ENCODE measurements at regions not wholly inside any gene's neighbourhood (a gene's known extent, or its start where the extent isn't known, plus 50 kb on each side); places are given as distances from the start of the nearest gene placed in this dataset.

DNA sequence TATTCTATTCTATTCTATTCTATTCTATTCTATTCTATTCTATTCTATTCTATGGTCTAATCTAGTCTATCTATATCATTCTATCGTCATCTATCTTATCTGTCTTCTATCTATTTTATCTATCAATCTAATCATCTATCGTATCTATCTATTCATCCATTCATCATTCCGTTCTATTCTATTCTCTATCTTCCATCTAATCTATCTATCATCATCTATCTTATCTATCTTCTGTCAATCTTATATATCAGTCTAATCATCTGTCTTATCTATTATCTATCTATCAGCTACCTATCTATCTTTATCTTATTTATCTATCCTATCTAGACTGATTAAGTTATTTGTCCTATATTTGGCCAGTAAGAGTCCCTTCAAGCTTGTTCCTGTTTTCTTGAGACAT, 831.5 kb upstream of the TMEM132C start:
- no peak for DNase-seq (ENCODE audit: low read depth in 2 of 2)

DNA sequence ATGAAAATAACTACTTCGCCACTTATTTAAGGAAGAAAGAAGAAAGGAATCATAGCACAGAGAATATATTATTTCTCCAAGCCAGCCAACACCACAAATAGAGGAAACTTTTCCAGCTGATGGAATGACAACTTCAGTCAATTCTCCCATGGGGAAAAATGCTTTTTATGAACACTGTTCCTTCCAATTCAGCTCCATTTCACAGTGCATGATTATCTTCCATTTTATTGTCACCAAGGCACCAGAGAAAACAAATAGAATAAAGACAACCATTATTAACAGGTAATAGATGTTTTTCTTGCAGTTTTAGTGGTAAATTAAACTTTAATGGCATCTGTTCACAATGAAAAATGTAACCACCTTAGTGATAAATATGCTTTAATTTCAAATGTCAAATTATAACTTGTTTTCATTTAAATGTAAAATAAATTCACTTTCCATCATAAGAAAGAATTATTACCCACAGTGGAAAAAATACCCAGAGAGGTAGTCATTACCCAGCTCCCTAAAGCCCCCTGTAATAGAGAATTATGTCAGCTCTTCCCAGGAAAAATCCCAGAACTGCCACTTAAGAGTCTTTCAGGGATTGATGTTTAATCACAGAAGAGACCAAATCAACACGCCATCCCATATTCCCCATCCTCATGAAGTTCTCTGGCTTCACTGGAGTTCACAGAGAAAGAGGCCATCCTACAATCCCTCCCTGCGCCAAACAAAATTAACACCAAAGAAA, 828.3 kb upstream of the TMEM132C start:
- no peak for DNase-seq (ENCODE audit: low read depth in 2 of 2)

DNA sequence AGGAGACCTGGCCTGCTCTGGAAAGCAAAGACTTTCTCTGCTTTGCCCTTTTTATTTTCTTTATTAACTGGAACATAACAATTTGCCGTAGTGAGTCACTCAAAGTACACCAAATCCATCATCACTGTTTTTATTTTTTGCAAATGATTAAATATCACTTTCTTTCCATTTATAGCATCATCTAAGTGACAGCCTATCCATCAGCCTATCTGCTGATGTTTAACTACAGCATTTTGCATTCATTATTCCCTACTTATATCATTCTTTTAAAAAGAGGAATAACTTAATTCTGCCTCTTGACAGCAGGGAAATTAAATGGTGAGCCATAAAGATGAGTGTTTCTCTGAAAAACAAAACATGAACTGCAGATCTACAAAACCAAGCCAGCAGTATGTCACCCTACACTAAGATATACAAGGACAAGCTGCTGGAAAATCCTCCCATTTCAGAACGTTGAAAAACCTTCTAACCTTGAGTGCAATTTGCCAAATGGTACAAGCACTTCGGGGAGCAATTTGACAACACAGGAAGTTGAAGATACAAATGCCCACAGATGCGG, 821.3 kb upstream of the TMEM132C start:
- DNase-seq (ENCODE audit: low read depth in 2 of 2) = no peak

DNA sequence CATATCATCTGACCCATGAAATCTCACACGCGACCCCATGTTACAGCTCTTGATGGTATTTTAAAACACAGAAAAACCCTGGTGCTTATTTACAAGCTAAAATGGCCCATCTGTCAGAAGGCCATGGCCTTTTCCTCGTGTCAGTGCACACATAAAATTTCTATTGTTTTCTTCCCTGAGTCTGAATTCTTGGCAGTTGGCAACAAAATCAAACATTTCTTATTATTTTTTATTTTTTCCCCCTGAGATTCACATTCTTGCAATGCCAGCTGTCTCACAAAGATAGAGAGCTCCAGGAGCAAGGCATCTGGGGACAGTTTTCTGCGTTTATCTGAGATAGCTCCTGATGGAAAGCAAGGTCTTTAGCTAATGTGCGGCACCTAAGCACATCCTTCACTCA, 818.1 kb upstream of the TMEM132C start:
- DNase-seq (ENCODE audit: low read depth in 2 of 2) = no peak

DNA sequence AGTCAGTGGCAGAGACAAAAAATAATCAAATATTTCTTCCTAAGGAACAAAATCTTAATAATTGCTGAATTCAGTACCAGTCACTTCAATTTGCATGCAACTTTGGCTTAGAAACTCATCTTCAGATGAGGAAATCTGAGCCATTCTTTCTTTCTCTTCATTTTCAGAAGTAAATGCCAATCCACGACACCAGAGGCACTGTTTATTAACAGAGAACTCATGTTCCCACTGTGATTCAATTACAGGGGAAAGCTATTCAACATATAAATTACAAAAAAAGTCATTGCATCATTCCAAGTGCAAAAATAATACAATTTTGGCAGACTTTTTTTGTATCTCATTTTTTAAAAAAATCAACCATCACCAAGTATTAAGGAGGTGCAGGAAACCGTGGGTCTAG, 816.1 kb upstream of the TMEM132C start:
- DNase-seq (ENCODE audit: low read depth in 2 of 2) = no peak

DNA sequence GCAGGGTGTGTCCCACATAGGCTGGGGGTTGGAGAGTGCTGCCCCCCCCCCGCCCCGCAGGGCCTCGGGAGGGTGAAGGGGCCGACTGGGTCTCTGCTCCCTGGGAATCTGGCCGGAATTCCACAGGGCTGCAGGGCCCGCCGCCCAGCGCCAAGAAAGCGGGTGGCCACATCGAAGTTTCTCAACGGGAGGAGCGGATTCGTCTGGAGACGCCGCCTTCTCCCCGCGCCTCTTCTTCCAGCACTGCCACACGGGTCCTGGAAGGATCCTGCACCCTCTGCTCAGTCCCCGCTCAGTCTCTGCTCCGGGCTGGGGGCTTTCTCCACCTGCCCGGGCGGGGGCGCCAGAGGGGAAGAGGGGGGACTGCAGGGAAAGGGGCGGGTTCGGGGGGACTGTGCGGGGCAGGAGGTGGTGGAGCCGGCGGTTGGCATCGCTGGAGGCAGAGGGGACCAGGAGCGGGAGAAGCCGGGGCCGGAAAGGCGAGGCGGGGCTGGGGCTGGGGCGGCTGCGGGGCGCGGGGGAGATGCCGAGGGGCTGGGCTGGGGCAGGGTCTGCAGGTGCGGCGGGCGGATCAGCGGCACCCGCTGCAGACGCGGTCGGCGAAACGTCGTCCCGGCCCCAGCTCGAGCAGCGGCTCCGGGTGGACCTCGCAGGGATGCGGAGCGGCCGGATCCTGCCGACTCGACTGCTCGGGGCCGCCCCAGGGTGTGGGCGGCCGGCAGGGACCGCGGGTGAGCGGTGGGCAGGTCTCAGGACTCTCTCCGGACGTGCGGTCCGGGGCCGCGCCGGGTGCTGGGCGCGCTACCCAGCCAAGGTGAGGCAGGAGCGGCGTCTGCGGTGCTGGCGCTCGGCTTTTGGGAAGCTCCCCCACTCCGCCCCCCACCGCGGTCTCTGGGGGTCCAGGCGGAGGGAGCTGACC, 811.4 kb upstream of the TMEM132C start:
- DNase-seq (ENCODE audit: low read depth in 2 of 2) = no peak

DNA sequence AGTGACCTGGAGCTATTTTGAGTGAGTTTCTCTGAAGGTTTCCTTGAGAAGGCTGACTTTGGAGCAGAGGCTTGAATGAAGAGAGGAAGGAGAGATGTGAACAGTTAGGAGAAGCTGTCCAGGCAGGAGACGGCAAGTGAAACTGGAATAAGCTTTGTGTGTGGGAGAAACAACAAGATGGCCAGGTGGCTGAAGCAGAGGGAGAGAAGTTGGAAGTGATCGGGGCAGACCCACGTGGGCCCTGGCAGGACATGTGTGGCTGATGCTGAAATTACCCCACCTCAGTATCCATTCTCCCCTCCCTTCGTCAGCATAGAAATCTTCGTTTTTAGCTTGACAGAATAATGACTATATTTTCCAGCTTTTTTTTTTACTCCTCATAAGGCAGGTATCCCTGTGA, 809.2 kb upstream of the TMEM132C start:
- DNase-seq (ENCODE audit: low read depth in 2 of 2) = no peak

DNA sequence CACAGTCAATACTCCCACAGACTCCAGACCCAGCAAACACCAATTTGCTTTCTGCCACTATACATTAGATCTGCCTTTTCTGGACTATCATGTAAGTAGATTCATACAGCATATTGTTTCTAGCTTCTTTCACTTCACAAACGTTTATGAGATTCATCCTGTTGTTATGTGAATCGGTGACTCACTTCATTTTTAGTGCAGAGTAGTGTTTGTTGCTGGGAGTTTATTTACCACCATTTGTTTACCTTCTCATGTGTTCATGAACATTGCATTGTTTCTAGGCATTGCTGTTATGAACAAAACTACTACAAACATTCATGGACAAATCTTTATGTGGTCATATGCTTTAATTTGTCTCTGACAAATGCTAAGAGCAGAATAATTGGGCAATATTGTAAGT, 807.8 kb upstream of the TMEM132C start:
- no peak for DNase-seq (ENCODE audit: low read depth in 2 of 2)

DNA sequence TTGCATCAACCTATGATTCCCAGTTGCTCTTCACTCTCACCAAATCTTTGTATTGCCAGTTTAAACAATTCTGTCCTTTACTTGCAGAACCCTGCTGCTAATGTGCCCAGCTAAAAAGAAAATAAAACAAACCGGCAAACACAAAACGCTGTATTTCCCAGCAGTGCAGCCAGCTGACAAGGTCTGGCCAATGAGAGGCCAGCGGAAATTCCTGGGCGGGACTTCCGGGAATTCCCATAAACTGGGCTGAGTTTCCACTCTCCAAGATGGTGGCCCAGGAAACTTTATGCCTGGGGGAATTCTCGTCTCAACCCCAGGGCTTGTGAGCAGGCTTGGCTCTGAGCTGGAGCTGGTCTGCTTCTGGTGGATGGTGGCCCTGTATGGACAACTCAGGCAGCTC, 807.3 kb upstream of the TMEM132C start:
- no peak for DNase-seq (ENCODE audit: low read depth in 2 of 2)

DNA sequence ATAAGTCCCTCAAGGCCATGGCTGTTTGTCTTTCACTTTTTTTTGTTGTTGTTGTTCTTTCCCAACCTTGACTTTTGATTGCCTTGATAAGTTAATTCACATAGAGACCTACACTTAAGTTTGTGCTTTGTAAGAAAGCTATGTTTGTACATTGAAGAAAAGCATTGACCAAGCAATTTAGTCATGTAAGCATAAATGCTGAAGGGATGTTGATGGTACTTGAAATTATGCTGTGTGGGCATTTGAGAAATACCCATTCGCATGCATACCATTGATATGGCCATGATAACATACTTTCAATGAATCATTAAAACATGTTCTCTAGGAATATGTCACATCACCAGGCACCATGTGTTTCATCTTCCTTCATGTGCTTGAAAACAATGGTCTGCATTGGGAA, 803.7 kb upstream of the TMEM132C start:
- DNase-seq (ENCODE audit: low read depth in 2 of 2) = no peak

DNA sequence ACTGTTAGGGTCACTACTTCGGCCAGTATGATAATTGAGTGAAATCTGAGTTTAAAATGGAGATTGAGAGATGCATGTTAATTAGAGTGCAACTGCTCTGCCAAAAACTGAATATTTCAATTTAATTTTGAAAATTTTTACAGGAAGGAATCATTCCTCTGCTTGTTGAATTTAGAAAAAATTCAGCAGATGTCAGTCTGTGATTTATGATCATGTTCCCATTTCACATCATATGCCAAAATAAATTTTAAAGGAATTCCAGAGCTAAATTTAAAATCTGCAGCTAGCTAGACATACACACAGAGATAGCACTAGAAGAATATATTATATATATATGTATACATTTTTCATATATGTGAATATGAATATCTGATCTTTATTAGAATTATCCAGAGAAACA, 797.6 kb upstream of the TMEM132C start:
- no peak for DNase-seq (ENCODE audit: low read depth in 2 of 2)

DNA sequence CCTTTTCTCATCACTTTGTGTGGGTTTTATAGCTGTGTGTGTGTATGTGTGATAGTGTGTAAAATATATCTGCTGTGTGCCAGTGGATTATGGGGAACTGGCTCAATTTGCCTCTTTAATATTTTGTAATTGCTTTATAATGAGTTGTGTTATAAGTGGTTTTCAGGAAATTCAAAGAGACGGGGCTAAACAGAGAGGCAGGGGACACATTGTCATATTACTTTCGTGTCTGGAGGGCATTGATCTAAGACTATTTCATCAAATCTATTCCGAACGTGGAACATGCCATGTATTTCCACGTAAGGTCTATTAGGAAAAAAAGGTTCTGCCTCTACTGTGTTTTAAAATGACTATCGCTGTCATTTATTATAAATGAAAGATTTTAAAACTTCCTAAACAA, 793.2 kb upstream of the TMEM132C start:
- no peak for DNase-seq (ENCODE audit: low read depth in 2 of 2)

DNA sequence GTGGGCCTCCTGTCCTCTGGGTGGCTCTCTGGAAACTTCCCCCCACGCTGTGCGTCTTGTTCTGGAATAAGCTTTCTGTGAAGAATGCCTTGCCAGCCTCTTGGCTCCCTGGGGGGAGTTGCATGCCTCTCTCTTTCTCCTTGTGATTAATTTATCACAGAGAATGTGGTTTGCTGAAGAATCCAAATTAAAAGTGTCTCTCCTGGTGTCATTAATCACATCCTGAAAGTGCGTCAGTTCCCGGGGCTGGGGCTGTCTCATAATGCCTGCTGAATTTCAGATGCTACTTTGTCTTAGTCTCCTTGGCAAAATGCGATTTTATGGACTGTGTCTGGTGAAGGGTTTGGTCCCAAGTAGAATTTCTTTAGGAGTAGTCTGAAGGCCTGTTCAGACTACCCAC, 787.7 kb upstream of the TMEM132C start:
- DNase-seq (ENCODE audit: low read depth in 2 of 2) = no peak

DNA sequence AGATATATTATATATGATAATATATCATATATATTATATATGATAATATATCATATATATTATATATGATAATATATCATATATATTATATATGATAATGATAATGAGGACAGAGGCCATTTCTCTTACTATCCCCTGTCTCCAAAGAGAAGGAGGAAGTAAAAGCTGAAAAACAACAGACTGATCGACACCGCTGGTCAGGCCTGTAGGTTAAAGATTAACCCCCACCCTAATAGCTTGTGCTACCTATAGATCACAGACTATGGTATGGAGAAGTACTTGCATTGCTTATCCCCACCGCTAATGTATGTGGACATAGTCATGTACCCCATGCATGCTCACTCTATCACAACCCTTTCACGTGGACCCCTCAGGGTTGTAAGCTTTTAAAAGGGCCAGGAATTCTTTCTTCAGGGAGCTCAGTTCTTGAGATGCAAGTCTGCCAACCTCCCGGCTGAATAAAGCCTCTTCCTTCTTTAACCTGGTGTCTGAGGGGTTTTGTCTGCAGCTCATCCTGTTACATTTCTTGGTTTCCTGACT, 786.1 kb upstream of the TMEM132C start:
- no peak for DNase-seq (ENCODE audit: low read depth in 2 of 2)

DNA sequence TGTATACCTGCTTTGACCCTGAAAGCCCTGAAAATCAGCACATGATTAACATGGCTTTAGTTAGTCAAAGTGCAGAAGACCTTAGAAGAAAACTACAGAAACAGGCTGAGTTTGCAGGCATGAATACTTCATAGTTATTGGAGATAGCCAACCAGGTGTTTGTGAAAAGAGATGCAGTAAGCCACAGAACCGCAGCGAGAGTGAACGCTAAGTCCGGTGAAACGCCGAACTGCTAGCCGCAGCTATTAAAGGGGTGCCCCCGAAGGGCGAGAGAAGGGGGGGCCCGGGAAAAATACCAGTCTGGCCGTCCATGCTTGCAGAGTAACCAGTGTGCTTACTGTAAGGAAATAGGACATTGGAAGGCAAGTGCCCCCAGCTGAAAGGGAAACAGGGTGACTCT, 784.0 kb upstream of the TMEM132C start:
- DNase-seq (ENCODE audit: low read depth in 2 of 2) = no peak

DNA sequence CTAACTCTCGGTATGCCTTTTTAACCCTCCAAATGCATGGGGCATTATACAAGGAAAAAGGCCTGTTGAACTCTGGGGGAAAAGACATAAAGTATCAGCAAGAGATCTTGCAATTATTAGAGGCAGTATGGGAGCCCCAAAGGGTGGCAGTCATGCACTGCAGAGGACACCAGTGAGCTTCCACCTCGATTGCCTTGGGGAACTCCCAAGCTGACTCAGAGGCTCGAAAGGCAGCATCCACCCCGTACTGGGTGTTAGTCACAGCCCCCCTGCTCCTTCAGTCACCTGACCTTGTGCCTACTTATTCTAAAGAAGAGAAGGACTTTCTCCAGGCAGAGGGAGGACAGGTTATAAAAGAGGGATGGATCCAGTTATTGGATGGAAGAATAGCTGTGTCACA, 781.4 kb upstream of the TMEM132C start:
- no peak for DNase-seq (ENCODE audit: low read depth in 2 of 2)

DNA sequence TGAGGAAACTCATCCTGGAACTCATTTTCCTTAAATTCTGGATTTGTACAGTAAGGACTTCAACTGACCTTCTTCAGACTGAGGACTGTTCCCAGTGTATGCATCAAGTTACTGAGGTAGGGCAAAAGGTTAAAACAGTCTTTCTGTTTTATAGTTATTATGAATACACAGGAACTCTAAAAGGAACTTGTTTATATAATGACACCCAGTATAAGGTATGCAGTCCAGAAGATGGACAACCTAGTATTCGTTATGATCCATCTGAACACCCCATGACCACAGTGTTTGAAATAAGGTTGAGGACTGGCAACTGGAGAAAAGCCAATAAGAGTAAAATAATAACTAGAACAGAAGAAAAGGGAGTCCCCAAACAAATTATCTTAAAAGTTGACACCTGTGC, 779.9 kb upstream of the TMEM132C start:
- no peak for DNase-seq (ENCODE audit: low read depth in 2 of 2)

DNA sequence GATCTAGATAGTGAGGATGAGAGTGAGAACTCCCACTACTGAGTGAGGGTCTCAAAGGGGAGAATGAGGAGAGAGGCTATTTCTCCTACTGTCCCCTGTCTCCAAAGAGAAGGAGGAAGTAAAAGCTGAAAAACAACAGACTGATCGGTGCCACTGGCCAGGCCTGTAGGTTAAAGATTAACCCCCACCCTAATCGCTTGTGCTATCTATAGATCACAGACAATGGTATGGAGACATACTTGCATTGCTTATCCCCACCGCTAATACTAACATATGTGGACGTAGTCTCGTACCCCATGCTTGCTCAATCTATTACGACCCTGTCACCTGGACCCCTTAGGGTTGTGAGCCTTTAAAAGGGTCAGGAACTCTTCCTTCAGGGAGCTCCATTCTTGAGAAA, 777.9 kb upstream of the TMEM132C start:
- no peak for DNase-seq (ENCODE audit: low read depth in 2 of 2)

DNA sequence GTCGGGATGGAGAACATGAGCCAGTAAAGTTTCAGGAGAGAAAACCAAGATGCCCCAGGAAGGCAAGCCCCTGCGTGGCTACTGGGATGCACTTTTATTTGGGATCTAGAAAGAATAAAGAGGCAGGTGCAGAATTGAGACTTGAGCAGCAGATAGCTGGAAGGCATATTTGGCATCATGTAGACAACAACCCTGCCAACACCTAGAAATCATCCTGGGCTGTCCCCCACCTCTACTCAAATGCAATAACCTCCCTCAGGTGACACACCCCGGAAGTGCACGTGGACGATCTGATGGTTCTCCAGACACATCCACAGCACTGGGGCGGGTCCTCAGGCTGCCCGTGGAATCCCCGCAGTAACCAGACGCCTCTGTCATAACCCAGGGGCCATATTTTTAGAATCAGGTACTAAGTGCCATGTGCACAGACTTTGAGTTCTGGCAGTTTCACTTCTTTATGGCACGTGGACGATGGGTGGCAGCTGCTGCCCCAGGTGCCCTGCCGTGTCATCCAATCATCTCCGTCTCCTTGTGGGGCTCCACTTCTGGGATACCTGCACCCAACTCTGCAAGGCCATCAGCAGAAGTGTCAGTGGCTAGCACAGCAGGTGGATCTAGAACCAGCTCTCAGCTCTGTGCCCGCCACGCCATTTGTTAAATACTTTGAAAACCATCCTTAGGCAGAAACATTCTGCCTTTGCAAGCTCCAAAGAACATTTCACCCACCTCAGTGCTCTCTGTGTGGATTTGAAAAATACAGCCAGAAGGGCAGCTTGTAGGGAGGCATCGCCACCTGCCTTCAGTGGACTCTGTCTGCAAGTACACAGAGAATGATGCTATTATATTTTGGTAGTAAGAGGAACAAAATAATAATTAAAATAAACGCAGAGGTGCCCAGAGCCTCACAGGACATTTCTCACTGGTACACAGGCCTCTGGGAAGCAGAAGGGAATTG, 771.7 kb upstream of the TMEM132C start:
- DNase-seq (ENCODE audit: low read depth in 2 of 2) = no peak

DNA sequence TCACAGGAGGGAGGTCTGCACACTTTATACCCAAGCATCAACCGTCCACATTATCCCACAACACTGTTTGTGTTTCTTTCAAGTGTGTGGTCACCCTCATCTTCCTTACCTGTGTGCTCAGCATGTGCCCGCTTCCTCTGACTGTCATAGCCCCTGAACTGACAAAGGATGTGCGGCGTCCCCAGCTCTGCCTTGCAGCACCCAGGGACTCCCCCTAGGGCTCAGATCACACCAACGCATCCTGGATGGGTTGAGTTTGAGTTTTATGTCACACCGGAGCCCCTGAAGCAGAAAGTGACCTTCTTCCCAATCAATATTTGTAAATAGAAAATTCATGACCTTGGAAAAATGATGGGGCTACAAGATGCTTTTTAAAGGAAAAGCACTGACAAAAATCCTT, 770.7 kb upstream of the TMEM132C start:
- DNase-seq (ENCODE audit: low read depth in 2 of 2) = no peak

DNA sequence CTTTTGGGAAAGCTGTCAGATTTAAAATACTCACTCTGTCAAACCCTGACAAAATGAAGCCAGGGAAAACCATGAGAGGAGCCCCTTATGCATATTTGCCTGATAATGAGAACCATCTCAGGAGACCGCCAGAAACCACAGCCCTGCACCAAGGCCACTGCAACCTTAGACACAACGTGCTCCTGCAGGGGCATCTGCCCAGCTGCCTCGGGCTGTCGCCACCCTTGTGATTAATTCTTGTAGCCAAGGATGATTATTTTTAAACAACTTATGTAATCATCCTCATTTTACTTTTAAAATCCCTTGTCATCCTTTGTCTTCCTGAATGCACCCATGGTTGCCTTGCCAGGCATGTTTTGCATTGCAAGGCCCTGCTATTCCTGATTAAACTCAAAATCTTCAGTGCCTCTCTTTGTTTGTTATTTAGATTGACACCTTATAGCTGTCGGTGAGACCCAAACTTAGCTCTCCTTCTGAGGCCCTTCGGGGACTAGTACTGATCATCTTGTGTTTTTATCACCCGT, 766.4 kb upstream of the TMEM132C start:
- no peak for DNase-seq (ENCODE audit: low read depth in 2 of 2)
